GM06990 (cell line): ENCODE measurements at regions not wholly inside any gene's neighbourhood (a gene's known extent, or its start where the extent isn't known, plus 50 kb on each side); places are given as distances from the start of the nearest gene placed in this dataset.

ENCODE experiments used
- DNase-seq: peaks from one replicate; pipeline ENCODE4 v3.0.0-alpha.2; 2011; ENCODE audit not compliant: insufficient read length; ENCODE audit errors: extremely low read depth
- H3K27me3 ChIP-seq: replicated peaks from 2 replicates; pipeline ENCODE4 v1.6.0; 2011; ENCODE audit warnings: low read length; ENCODE audit not compliant: control insufficient read depth, insufficient read depth
- H3K36me3 ChIP-seq: 2 replicates; pipeline ENCODE4 v1.5.1; 2011; ENCODE audit warnings: low read length; ENCODE audit not compliant: control insufficient read depth, insufficient read depth
- H3K4me3 ChIP-seq: replicated peaks from 2 replicates; pipeline ENCODE4 v1.5.1; 2011; ENCODE audit warnings: low read depth, mild to moderate bottlenecking, control low read depth, low read length
- TF ChIP-seq, protein P1 (sequence below): IDR thresholded peaks from 2 replicates; pipeline ENCODE4 v1.5.1; 2011; ENCODE audit warnings: low read length, control low read depth, mild to moderate bottlenecking, inconsistent platforms; ENCODE audit not compliant: insufficient read depth, poor library complexity, severe bottlenecking

- no peaks in the 10 kb centered on the region for H3K36me3 ChIP-seq
- DNase-seq = no peak
- TF ChIP-seq, protein P1, sequence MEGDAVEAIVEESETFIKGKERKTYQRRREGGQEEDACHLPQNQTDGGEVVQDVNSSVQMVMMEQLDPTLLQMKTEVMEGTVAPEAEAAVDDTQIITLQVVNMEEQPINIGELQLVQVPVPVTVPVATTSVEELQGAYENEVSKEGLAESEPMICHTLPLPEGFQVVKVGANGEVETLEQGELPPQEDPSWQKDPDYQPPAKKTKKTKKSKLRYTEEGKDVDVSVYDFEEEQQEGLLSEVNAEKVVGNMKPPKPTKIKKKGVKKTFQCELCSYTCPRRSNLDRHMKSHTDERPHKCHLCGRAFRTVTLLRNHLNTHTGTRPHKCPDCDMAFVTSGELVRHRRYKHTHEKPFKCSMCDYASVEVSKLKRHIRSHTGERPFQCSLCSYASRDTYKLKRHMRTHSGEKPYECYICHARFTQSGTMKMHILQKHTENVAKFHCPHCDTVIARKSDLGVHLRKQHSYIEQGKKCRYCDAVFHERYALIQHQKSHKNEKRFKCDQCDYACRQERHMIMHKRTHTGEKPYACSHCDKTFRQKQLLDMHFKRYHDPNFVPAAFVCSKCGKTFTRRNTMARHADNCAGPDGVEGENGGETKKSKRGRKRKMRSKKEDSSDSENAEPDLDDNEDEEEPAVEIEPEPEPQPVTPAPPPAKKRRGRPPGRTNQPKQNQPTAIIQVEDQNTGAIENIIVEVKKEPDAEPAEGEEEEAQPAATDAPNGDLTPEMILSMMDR = no peak
- H3K27me3 ChIP-seq = no peaks in the 10 kb centered on the region
- H3K4me3 ChIP-seq = no peak overlapping the region
Measured at GRCh38 chr4:137705171-137705783, 173.0 kb upstream of the PCDH18 start.

- no peak for DNase-seq
- no peak overlapping the region for H3K4me3 ChIP-seq
- no peaks in the 10 kb centered on the region for H3K27me3 ChIP-seq
Measured at GRCh38 chr4:137703195-137703594, 170.9 kb upstream of the PCDH18 start.

DNA sequence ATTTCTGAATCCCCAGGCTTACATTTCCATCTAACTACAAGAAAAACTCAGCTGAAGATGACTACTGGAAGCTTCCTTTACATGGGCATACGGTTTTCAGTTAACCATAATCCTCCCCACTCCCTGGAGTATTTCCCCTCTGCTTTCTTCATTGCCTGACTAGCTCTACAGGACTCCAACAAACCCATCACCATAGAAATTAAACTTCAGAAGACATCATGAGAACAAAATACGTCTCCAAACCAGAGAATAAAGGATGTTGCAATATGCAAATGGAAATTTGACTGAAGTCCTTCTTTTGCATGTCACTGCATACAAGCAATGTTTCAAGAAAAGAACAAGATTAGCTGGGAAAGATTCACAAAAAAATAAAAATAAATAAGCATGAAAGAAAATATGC is 170.2 kb upstream of the PCDH18 start:
- Histone ChIP-seq H3K27me3 (no peaks in the 10 kb centered on the region), H3K4me3 (no peak overlapping the region), H3K36me3 (no peaks in the 10 kb centered on the region)
- TF ChIP-seq, protein P1 = no peak
- DNase-seq = no peak

More at GRCh38 chr4:137703195-137703594, 170.9 kb upstream of the PCDH18 start:
- H3K36me3 ChIP-seq = no peaks in the 10 kb centered on the region
- TF ChIP-seq, protein P1 = no peak

GRCh38 chr4:137701401-137701800 is 169.1 kb upstream of the PCDH18 start:
- Histone ChIP-seq H3K4me3 (no peak overlapping the region), H3K27me3 (no peaks in the 10 kb centered on the region), H3K36me3 (no peaks in the 10 kb centered on the region)
- no peak for DNase-seq
- TF ChIP-seq, protein P1 = no peak

DNA sequence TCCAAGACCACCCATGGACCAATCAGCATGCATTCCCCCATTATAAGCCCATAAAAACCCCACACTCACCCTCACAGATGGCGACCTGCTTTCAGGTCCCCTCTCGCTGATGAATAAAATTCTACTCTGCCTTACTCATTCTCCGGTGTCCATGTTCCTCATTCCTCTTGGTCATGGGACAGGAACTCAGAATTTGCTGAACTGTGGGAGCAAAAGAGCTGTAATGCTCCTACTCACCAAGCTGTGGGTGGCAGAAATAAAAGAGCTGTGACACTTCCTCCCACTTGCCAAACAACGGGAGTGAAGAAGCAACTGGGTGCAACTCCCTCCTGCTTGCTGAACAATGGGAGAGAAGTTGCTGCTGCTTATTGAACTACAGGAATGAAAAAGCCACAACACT is 168.5 kb upstream of the PCDH18 start:
- no peak for DNase-seq
- no peaks in the 10 kb centered on the region for H3K27me3 ChIP-seq
- no peaks in the 10 kb centered on the region for H3K36me3 ChIP-seq
- H3K4me3 ChIP-seq = no peak overlapping the region
- TF ChIP-seq, protein P1 = no peak

DNA sequence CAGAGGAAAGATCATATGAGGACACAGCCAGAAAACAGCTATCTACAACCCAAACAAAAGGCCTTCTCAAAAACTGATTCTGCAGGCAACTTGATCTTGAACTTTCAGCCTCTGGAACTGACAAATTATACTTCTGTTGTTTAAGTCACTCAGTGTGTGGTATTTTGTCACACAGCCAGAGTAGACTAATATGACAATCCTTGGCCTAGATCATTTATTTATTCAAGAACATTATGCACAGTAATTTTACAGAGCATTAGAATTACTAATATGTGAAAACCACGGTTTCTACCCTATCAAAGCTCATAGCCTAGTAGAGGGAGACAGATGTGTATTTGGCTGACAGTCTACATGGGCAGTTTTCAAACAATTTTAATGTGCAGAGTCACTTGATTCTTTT is 167.8 kb upstream of the PCDH18 start:
- no peak for DNase-seq
- no peaks in the 10 kb centered on the region for H3K36me3 ChIP-seq
- no peaks in the 10 kb centered on the region for H3K27me3 ChIP-seq
- TF ChIP-seq, protein P1 = no peak
- H3K4me3 ChIP-seq = no peak overlapping the region
